ENCODE measurements at regions not wholly inside any gene's neighbourhood (a gene's known extent, or its start where the extent isn't known, plus 50 kb on each side); places are given as distances from the start of the nearest gene placed in this dataset.

DNA sequence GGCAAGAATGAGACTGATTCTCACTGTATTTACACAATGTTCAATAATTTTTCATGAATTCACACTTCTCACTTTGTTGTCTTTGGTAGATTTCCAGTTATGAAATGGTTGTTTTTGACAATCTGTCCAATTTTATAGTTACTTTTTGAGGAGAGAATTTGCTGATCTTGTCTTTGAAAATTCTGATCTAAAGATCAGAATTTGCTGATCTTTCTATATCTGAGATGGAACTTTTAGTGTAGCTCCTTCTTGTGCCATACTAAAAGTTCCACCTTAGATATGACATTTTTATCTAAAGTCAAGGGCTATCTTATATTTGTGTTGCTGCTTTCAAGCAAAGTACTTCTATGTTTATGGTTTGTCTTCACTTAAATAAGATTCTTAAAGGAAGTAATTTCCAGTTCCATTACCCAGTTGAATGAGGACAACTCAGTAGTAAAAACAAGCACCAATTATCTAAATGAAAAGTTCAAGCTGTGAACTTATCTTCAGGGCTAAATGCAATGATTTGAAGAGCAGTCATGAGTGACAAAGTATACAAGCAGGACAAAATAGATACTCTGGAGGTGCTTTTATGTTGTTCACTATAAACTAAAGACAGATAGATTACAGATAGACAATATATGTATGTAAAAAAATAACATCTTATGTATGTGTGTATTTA, 76.4 kb upstream of the FOXG1 start:
- TF ChIP-seq, protein P1, sequence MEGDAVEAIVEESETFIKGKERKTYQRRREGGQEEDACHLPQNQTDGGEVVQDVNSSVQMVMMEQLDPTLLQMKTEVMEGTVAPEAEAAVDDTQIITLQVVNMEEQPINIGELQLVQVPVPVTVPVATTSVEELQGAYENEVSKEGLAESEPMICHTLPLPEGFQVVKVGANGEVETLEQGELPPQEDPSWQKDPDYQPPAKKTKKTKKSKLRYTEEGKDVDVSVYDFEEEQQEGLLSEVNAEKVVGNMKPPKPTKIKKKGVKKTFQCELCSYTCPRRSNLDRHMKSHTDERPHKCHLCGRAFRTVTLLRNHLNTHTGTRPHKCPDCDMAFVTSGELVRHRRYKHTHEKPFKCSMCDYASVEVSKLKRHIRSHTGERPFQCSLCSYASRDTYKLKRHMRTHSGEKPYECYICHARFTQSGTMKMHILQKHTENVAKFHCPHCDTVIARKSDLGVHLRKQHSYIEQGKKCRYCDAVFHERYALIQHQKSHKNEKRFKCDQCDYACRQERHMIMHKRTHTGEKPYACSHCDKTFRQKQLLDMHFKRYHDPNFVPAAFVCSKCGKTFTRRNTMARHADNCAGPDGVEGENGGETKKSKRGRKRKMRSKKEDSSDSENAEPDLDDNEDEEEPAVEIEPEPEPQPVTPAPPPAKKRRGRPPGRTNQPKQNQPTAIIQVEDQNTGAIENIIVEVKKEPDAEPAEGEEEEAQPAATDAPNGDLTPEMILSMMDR (IDR thresholded peaks at IDR 0.05) = no peak
- Histone ChIP-seq H3K27me3 (no peaks in the 10 kb centered on the region), H3K9me3 (peaks cover 0 to 3% of the 10 kb centered on the region in 2 donors), H3K4me1 (no peaks in the 10 kb centered on the region), H3K27ac (no peak overlapping the region), H3K36me3 (no peaks in the 10 kb centered on the region), H3K4me3 (no peak overlapping the region)
- no peak for DNase-seq (ENCODE audit: low spot score)

DNA sequence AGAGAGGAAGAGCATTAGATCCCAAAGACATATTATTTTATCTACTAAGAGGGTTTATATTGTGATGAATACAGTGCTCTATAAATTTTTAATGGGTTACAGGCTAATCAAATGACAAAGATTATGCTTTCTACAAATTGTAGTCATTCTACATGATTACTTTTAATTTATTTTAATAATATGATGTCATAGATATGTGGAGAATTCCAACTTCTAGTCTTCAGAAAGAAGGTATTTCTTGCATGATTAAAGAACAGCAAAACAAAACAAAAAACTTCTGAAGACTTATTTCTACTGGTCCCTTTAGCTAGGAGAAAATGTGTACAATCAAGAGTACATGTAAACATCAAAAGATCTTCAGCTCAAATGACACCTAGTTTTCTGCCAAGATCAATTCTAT, 71.5 kb upstream of the FOXG1 start:
- H3K27ac ChIP-seq = no peak overlapping the region
- H3K9me3 ChIP-seq = no peaks in the 10 kb centered on the region
- no peaks in the 10 kb centered on the region for H3K27me3 ChIP-seq
- no peaks in the 10 kb centered on the region for H3K36me3 ChIP-seq
- no peaks in the 10 kb centered on the region for H3K4me1 ChIP-seq
- TF ChIP-seq, protein P1 (IDR thresholded peaks at IDR 0.05) = no peak
- no peak overlapping the region for H3K4me3 ChIP-seq
- no peak for DNase-seq (ENCODE audit: low spot score)

DNA sequence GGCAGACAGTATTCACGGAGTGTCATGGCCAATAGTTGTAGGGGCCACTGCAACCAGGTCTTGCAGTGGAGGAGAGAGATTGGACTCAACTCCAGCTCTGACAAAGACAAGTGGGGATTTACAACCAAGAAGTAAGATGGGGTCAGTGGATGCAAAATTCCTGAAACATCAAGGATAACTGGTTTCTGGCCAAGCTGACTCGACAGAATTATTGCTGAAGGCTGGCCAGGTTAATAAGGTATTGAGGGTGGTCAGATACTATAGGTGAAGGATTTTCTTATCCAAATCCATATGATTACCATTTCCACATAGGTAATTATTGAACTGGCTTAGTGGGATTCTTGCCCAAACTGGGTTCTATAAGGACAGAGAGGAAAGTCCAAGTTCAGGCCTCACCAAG, 64.9 kb upstream of the FOXG1 start:
- DNase-seq (ENCODE audit: low spot score) = no peak
- Histone ChIP-seq H3K4me3 (no peak overlapping the region), H3K27me3 (no peaks in the 10 kb centered on the region), H3K36me3 (no peaks in the 10 kb centered on the region), H3K9me3 (no peaks in the 10 kb centered on the region), H3K27ac (no peak overlapping the region), H3K4me1 (no peaks in the 10 kb centered on the region)
- TF ChIP-seq, protein P1 (IDR thresholded peaks at IDR 0.05) = no peak

DNA sequence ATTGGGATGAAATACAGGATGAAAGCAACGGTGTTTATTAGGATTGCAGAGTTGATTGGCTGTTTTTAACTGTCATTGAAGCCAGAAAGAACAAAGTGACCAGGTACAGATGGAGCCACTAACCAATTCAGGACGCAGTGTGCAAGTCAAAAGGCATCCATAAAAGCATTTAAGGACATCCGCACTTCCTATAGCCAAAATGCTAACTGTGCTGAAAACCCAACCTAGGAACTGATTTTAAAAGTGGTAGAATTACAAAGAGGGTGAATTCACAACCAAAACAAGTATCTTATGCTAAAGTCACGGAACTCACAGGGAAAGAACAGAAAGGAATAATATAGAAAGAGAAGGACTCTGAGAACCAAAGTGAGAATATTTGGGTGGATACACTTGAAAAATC, 63.1 kb upstream of the FOXG1 start:
- no peak for DNase-seq (ENCODE audit: low spot score)
- TF ChIP-seq, protein P1 (IDR thresholded peaks at IDR 0.05) = no peak
- Histone ChIP-seq H3K36me3 (no peaks in the 10 kb centered on the region), H3K27me3 (no peaks in the 10 kb centered on the region), H3K27ac (no peak overlapping the region), H3K4me1 (no peaks in the 10 kb centered on the region), H3K9me3 (no peaks in the 10 kb centered on the region), H3K4me3 (no peak overlapping the region)

DNA sequence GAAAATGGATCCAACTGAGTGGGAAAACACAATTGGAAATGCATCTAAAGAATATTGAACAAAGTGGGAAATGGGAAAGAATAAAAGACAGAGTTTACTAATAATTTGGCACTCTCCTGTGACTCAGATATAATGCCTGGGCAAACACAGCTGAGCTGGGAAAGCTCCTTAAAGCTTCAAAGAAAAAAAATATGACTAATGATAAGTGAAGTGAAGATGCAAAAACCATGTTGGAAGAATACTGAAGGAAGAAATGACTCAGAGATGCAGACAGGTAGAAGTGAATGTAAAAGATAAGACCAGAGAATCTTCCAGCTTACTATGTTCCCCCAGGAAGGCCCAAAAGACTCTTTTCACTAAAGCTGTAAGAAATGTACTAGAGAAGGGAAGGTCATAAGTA, 62.4 kb upstream of the FOXG1 start:
- DNase-seq (ENCODE audit: low spot score) = no peak
- Histone ChIP-seq H3K4me3 (no peak overlapping the region), H3K27ac (no peak overlapping the region), H3K9me3 (no peaks in the 10 kb centered on the region), H3K4me1 (no peaks in the 10 kb centered on the region), H3K36me3 (no peaks in the 10 kb centered on the region), H3K27me3 (no peaks in the 10 kb centered on the region)
- TF ChIP-seq, protein P1 (IDR thresholded peaks at IDR 0.05) = no peak

DNA sequence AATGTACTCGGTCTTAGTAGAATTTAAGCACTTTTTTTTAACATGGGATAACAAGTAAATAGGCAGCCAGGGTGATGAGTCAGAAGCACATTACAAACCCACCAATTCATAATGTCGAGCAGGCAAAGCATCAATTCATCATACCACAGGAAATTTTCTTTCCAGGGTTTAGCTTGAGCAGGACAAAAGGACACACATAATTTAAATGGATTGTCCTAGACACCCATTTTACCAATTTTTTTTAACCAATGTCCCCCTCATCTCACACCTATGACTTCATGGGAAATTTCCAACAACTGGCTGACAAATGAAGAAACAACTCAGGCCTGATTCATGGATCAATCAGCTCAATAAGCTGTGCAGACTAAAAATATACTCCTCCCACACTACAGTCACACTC, 58.8 kb upstream of the FOXG1 start:
- no peaks in the 10 kb centered on the region for H3K36me3 ChIP-seq
- DNase-seq (ENCODE audit: low spot score) = no peak
- no peaks in the 10 kb centered on the region for H3K9me3 ChIP-seq
- H3K27me3 ChIP-seq = no peaks in the 10 kb centered on the region
- H3K4me1 ChIP-seq = no peaks in the 10 kb centered on the region
- no peak overlapping the region for H3K4me3 ChIP-seq
- TF ChIP-seq, protein P1 (IDR thresholded peaks at IDR 0.05) = no peak
- no peak overlapping the region for H3K27ac ChIP-seq

All from right atrium auricular region (tissue), 2 donors.